Esophagus muscularis mucosa (tissue), 4 donors: ENCODE measurements at regions not wholly inside any gene's neighbourhood (a gene's known extent, or its start where the extent isn't known, plus 50 kb on each side); places are given as distances from the start of the nearest gene placed in this dataset.

Experiments used
- EP300 ChIP-seq: sonication (generic); formaldehyde crosslinking; IDR thresholded peaks from one replicate; pipeline ENCODE4 v1.6.1; 2017; ENCODE audit warnings: antibody characterized with exemption
- POLR2A ChIP-seq: fragments of 450-650 bp; IDR thresholded peaks from one replicate; pipeline ENCODE4 v1.6.1; 2017; ENCODE audit warnings: antibody characterized with exemption, moderate library complexity, mild to moderate bottlenecking, low read depth
- POLR2AphosphoS5 ChIP-seq, 2 donors: sonication (generic); formaldehyde crosslinking; IDR thresholded peaks; one replicate each; pipeline ENCODE4 v1.6.1; 2017; ENCODE audit warnings: antibody characterized with exemption in 2 of 2
- TF ChIP-seq, protein P1 (sequence below), 3 experiments: fragments of 200-600 bp in 2 of 3; fragments of 450-650 bp in 1 of 3; sonication (generic) in 2 of 3; IDR thresholded peaks; one replicate each; pipeline ENCODE4 v1.5.1; 2017 to 2019; ENCODE audit warnings: antibody characterized with exemption in 3 of 3, mild to moderate bottlenecking in 2 of 3, moderate library complexity in 1 of 3

DNA sequence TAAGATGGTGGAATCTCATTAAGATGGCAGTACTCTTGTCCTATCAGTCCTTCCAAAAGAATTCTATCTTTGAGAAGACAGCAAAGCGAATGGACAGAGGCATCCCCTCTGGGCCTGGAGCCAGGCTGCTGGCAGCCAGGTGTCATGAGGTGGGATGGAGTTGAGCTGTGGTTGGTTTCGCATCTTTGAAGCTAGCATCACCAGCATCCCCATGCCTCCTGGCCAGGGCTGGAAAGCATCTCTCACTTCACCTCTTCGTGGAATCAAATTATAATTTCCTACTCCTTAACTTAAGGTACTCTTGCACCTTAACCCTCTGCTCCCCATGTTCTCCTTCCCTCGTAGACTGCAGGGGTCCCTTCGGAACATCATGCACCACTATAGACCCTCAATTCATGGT, 248.3 kb downstream of the GADD45G start:
- no peak for TF ChIP-seq EP300
- TF ChIP-seq, protein P1, sequence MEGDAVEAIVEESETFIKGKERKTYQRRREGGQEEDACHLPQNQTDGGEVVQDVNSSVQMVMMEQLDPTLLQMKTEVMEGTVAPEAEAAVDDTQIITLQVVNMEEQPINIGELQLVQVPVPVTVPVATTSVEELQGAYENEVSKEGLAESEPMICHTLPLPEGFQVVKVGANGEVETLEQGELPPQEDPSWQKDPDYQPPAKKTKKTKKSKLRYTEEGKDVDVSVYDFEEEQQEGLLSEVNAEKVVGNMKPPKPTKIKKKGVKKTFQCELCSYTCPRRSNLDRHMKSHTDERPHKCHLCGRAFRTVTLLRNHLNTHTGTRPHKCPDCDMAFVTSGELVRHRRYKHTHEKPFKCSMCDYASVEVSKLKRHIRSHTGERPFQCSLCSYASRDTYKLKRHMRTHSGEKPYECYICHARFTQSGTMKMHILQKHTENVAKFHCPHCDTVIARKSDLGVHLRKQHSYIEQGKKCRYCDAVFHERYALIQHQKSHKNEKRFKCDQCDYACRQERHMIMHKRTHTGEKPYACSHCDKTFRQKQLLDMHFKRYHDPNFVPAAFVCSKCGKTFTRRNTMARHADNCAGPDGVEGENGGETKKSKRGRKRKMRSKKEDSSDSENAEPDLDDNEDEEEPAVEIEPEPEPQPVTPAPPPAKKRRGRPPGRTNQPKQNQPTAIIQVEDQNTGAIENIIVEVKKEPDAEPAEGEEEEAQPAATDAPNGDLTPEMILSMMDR (IDR thresholded peaks at IDR 0.05): no peak
- TF ChIP-seq POLR2A: no peak
- no peak for TF ChIP-seq POLR2AphosphoS5 (IDR thresholded peaks at IDR 0.05)
